GM20000 (cell line): ENCODE measurements at regions not wholly inside any gene's neighbourhood (a gene's known extent, or its start where the extent isn't known, plus 50 kb on each side); places are given as distances from the start of the nearest gene placed in this dataset.
A peak's percentile ranks its signal among the peaks of the same experiment; 100 is the strongest.

Experiments used
- DNase-seq: peaks from one replicate; pipeline ENCODE4 v3.0.0; 2012; ENCODE audit warnings: low spot score
- CTCF ChIP-seq: IDR thresholded peaks from 2 replicates; pipeline ENCODE4 v1.5.1; 2012; ENCODE audit warnings: mild to moderate bottlenecking, control low read depth; ENCODE audit errors: extremely low read depth, missing control alignments

GRCh38 chr10:123582084-123582989, 83.8 kb upstream of the GPR26 start:
- TF ChIP-seq CTCF: peak; percentile 92
- DNase-seq: peak; percentile 80

- TF ChIP-seq CTCF: peak; percentile 72
- peak; percentile 60 for DNase-seq
Measured at GRCh38 chr10:123583639-123584418, 82.3 kb upstream of the GPR26 start.

GRCh38 chr10:123584419-123584775, 81.8 kb upstream of the GPR26 start:
- no peak for DNase-seq
- no peak for TF ChIP-seq CTCF

- no peak for DNase-seq
- TF ChIP-seq CTCF: no peak
Measured at GRCh38 chr10:123585477-123586445, 80.4 kb upstream of the GPR26 start.

- no peak for TF ChIP-seq CTCF
- no peak for DNase-seq
Measured at GRCh38 chr10:123587110-123587509, 79.0 kb upstream of the GPR26 start.

- no peak for TF ChIP-seq CTCF
- no peak for DNase-seq
Measured at GRCh38 chr10:123588386-123588914, 77.7 kb upstream of the GPR26 start.
